ENCODE measurements at regions not wholly inside any gene's neighbourhood (a gene's known extent, or its start where the extent isn't known, plus 50 kb on each side); places are given as distances from the start of the nearest gene placed in this dataset.
A peak's percentile ranks its signal among the peaks of the same experiment; 100 is the strongest.

GRCh38 chrY:8241144-8241543 is 1096.1 kb upstream of the TSPY4 start:
- peak; percentile 37 for TF ChIP-seq CTCF (IDR thresholded peaks at IDR 0.05)
- no peak for TF ChIP-seq ZFX (IDR thresholded peaks at IDR 0.05; ENCODE audit: borderline replicate concordance)

All from 22Rv1 (cell line).